ENCODE measurements at regions not wholly inside any gene's neighbourhood (a gene's known extent, or its start where the extent isn't known, plus 50 kb on each side); places are given as distances from the start of the nearest gene placed in this dataset.

GRCh38 chr2:121974897-121975661, 219.6 kb downstream of the TSN start:
- Histone ChIP-seq H3K9me3 (no peaks in the 10 kb centered on the region), H3K27me3 (no peaks in the 10 kb centered on the region), H3K4me3 (peak overlapping the region in 3 of 4 donors; percentile 26 to 64 (median 34)), H3K27ac (no peak overlapping the region), H3K36me3 (no peaks in the 10 kb centered on the region), H3K4me1 (peaks cover 0 to 19% (median 0%) of the 10 kb centered on the region in 3 donors)
- no peak for DNase-seq
- intact Hi-C loops (cut with DNase I), result no loop called here
- TF ChIP-seq POLR2A (IDR thresholded peaks at IDR 0.05), result no peak
- TF ChIP-seq CTCF (IDR thresholded peaks at IDR 0.05), result peak; percentile 28 to 55 (median 32)
- 0 to 1% methylated on average over 11 to 13 of the region's 13 CpGs for WGBS, 2 donors

DNA sequence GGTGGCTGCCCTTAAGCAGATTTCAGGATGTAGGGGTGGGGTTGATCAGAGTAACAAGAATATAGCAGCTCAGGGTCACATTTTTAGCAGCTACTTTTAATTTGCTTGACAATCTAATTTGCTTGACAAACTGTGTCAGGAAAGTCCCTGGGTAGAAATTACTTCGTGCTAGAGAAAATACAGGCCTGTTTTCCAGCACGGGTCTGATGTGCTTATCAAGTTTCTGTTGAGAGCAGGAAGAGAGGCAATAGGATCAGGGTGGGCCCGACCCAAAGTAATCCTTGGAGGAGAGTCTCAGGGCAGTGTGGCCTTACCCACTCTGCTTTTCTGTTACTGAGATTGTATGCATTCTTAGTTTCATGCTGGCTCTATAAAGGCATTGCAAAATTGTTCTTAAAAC, 221.5 kb downstream of the TSN start:
- no peaks in the 10 kb centered on the region for H3K36me3 ChIP-seq
- no peaks in the 10 kb centered on the region for H3K9me3 ChIP-seq
- intact Hi-C loops (cut with DNase I), result no loop called here
- H3K27ac ChIP-seq, result no peak overlapping the region
- DNase-seq, result no peak
- no peak for TF ChIP-seq POLR2A (IDR thresholded peaks at IDR 0.05)
- no peak for TF ChIP-seq CTCF (IDR thresholded peaks at IDR 0.05)
- H3K4me1 ChIP-seq, result peaks cover 0 to 11% (median 0%) of the 10 kb centered on the region in 3 donors
- H3K27me3 ChIP-seq, result no peaks in the 10 kb centered on the region
- no peak overlapping the region for H3K4me3 ChIP-seq
- WGBS, 2 donors, result 10 to 26% methylated on average over 3 of the region's 3 CpGs

DNA sequence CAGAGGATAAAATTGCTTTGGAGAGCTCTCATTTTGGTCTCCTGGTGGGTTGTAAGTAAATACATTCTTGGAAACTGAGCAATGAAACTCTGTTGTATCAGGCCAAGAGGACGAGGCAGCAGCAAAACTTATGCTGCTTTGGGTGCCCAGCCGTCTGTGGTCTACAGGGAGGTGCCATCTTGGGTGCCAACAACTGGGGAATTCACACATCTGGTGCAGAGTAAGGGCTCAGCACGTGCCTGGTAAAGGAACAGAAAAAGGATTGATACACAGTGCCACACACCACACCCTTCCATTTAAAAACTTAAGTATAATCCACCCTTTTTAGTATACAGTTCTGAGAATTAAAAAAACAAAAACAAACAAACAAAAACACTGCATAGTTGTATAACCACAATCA, 221.9 kb downstream of the TSN start:
- Histone ChIP-seq H3K4me1 (peaks cover 0 to 11% (median 0%) of the 10 kb centered on the region in 3 donors), H3K4me3 (no peak overlapping the region), H3K27ac (no peak overlapping the region), H3K27me3 (no peaks in the 10 kb centered on the region), H3K36me3 (no peaks in the 10 kb centered on the region), H3K9me3 (no peaks in the 10 kb centered on the region)
- 44 to 49% methylated on average over 2 to 3 of the region's 3 CpGs for whole genome bisulfite sequencing, 2 donors
- DNase-seq, result no peak
- TF ChIP-seq POLR2A (IDR thresholded peaks at IDR 0.05) (no peak), CTCF (IDR thresholded peaks at IDR 0.05) (no peak)
- intact Hi-C loops (cut with DNase I), result no loop called here

- DNase-seq, result no peak
- WGBS, 2 donors, result 56% methylated on average over 2 of the region's 3 CpGs; no CpG with 5 or more reads in 1 of the 2 donors
- H3K9me3 ChIP-seq, result no peaks in the 10 kb centered on the region
- no peak overlapping the region for H3K4me3 ChIP-seq
- no peak for TF ChIP-seq CTCF (IDR thresholded peaks at IDR 0.05)
- TF ChIP-seq POLR2A (IDR thresholded peaks at IDR 0.05), result no peak
- no peaks in the 10 kb centered on the region for H3K4me1 ChIP-seq
- no peaks in the 10 kb centered on the region for H3K36me3 ChIP-seq
- no peak overlapping the region for H3K27ac ChIP-seq
- peaks cover 0 to 4% (median 0%) of the 10 kb centered on the region in 4 donors for H3K27me3 ChIP-seq
- intact Hi-C loops (cut with DNase I), result no loop called here
Measured at GRCh38 chr2:121992700-121993099, 237.2 kb downstream of the TSN start.

GRCh38 chr2:121993682-121994081, 238.2 kb downstream of the TSN start:
- Histone ChIP-seq H3K4me1 (no peaks in the 10 kb centered on the region), H3K4me3 (no peak overlapping the region), H3K36me3 (no peaks in the 10 kb centered on the region), H3K27ac (no peak overlapping the region), H3K9me3 (no peaks in the 10 kb centered on the region), H3K27me3 (peaks cover 0 to 4% (median 0%) of the 10 kb centered on the region in 4 donors)
- intact Hi-C loops (cut with DNase I), result no loop called here
- TF ChIP-seq CTCF (IDR thresholded peaks at IDR 0.05) (no peak), POLR2A (IDR thresholded peaks at IDR 0.05) (no peak)
- DNase-seq, result no peak
- 65 to 82% methylated on average over 2 to 4 of the region's 5 CpGs for WGBS, 2 donors

All from esophagus squamous epithelium (tissue), 5 donors.